Esophagus muscularis mucosa (tissue), 4 donors: ENCODE measurements at regions not wholly inside any gene's neighbourhood (a gene's known extent, or its start where the extent isn't known, plus 50 kb on each side); places are given as distances from the start of the nearest gene placed in this dataset.

Source experiments
- EP300 ChIP-seq: sonication (generic); formaldehyde crosslinking; IDR thresholded peaks from one replicate; pipeline ENCODE4 v1.6.1; 2017; ENCODE audit warnings: antibody characterized with exemption
- POLR2A ChIP-seq: fragments of 450-650 bp; IDR thresholded peaks from one replicate; pipeline ENCODE4 v1.6.1; 2017; ENCODE audit warnings: antibody characterized with exemption, moderate library complexity, mild to moderate bottlenecking, low read depth
- POLR2AphosphoS5 ChIP-seq, 2 donors: sonication (generic); formaldehyde crosslinking; IDR thresholded peaks; one replicate each; pipeline ENCODE4 v1.6.1; 2017; ENCODE audit warnings: antibody characterized with exemption in 2 of 2
- TF ChIP-seq, protein P1 (sequence below), 3 experiments: fragments of 200-600 bp in 2 of 3; fragments of 450-650 bp in 1 of 3; sonication (generic) in 2 of 3; IDR thresholded peaks; one replicate each; pipeline ENCODE4 v1.5.1; 2017 to 2019; ENCODE audit warnings: antibody characterized with exemption in 3 of 3, mild to moderate bottlenecking in 2 of 3, moderate library complexity in 1 of 3

DNA sequence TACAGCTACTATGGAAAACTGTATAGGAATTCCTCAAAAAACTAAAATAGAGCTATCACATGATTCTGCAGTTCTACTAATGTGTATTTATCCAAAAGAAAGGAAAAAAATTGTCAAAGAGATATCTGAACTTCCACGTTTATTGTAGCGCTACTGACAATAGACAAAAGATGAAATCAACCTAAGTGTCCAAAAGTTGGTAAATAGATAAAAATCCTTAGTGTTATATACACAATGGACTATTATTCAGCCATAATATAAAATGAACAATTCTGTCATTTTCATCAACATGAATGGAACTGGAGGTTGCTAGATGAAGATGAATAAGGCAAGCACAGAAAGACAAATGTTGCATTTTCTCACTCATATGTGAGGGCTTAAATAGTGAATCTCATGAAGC lies 1492.1 kb downstream of the MRPL39 start:
- TF ChIP-seq, protein P1, sequence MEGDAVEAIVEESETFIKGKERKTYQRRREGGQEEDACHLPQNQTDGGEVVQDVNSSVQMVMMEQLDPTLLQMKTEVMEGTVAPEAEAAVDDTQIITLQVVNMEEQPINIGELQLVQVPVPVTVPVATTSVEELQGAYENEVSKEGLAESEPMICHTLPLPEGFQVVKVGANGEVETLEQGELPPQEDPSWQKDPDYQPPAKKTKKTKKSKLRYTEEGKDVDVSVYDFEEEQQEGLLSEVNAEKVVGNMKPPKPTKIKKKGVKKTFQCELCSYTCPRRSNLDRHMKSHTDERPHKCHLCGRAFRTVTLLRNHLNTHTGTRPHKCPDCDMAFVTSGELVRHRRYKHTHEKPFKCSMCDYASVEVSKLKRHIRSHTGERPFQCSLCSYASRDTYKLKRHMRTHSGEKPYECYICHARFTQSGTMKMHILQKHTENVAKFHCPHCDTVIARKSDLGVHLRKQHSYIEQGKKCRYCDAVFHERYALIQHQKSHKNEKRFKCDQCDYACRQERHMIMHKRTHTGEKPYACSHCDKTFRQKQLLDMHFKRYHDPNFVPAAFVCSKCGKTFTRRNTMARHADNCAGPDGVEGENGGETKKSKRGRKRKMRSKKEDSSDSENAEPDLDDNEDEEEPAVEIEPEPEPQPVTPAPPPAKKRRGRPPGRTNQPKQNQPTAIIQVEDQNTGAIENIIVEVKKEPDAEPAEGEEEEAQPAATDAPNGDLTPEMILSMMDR (IDR thresholded peaks at IDR 0.05), result no peak
- TF ChIP-seq POLR2A (no peak), POLR2AphosphoS5 (IDR thresholded peaks at IDR 0.05) (no peak), EP300 (no peak)
